K562 (cell line): ENCODE measurements at regions not wholly inside any gene's neighbourhood (a gene's known extent, or its start where the extent isn't known, plus 50 kb on each side); places are given as distances from the start of the nearest gene placed in this dataset.

Experiments
- ATAC-seq: fragments of 200-7000 bp; cut with Tn5 transposase; 3 replicates; pipeline ENCODE4 v1.9.1; 2020; ENCODE audit warnings: moderate library complexity
- BruUV-seq: library from RNA; stranded (reverse); fragments of 400-500 nt; replicated peaks from 2 replicates; lab custom pipeline; 2021; lab: Mats Ljungman, UMichigan
- CTCF ChIA-PET: fragments of 300-600 bp; formaldehyde crosslinking; extraction: SDS; loops from one replicate; lab custom pipeline; 2021; ENCODE audit warnings: low intra/inter-chr PET ratio; lab: Yijun Ruan, JAX
- POLR2A ChIA-PET: fragments of 300-600, 350-650 bp; sonication (Branson Sonifier 250); formaldehyde crosslinking; extraction: SDS; loops from one replicate; lab custom pipeline; 2021; ENCODE audit warnings: antibody characterized with exemption, inconsistent platforms; lab: Yijun Ruan, JAX
- DNase-seq, 4 experiments: peaks; one replicate each; pipeline versions ENCODE4 v3.0.0 to v3.0.0-alpha.2; 2011 to 2018; ENCODE audit warnings: low spot score in 3 of 4, mixed read lengths in 3 of 4; ENCODE audit errors: extremely low read depth in 1 of 4
- FAIRE-seq: peaks from 2 replicates; lab custom pipeline; 2011; peaks lifted over from hg19 to GRCh38; lab: Jason Lieb, UNC
- H2AFZ ChIP-seq: 2 replicates; pipeline ENCODE4 v1.6.0; 2011; ENCODE audit warnings: low read depth, low read length, control low read depth, inconsistent platforms
- H3K27ac ChIP-seq: fragments of 200-600 bp; 3 replicates; pipeline ENCODE4 v1.8.0; 2011; ENCODE audit warnings: low read depth, mild to moderate bottlenecking, control low read depth, inconsistent platforms, low read length, moderate library complexity, mixed read lengths; ENCODE audit errors: extremely low read depth
- H3K27me3 ChIP-seq, 2 experiments: fragments of 300-600 bp in 1 of 2; 2 replicates in 1 of 2; 3 replicates in 1 of 2; pipeline versions ENCODE4 v1.6.0 to v1.8.0; 2011; ENCODE audit warnings: inconsistent platforms in 2 of 2, low read length in 2 of 2, mild to moderate bottlenecking in 1 of 2, mixed read lengths in 1 of 2, moderate library complexity in 1 of 2; ENCODE audit not compliant: control insufficient read depth in 2 of 2, insufficient read depth in 2 of 2
- H3K36me3 ChIP-seq: fragments of 300-600 bp; 3 replicates; pipeline ENCODE4 v1.8.0; 2011; ENCODE audit warnings: mild to moderate bottlenecking, low read length, inconsistent platforms; ENCODE audit not compliant: control insufficient read depth, insufficient read depth
- H3K4me1 ChIP-seq, 2 experiments: fragments of 200-600 bp in 1 of 2; replicated peaks in 1 of 2; 2 replicates in 1 of 2; 3 replicates in 1 of 2; pipeline versions ENCODE4 v1.5.1 to v1.8.0; 2011; ENCODE audit warnings: inconsistent platforms in 2 of 2, low read length in 2 of 2, mild to moderate bottlenecking in 1 of 2, mixed read lengths in 1 of 2, moderate library complexity in 1 of 2; ENCODE audit not compliant: control insufficient read depth in 2 of 2, insufficient read depth in 2 of 2
- H3K4me2 ChIP-seq: 2 replicates; pipeline ENCODE4 v1.6.1; 2011; ENCODE audit warnings: low read length, control low read depth, inconsistent platforms, mixed read lengths; ENCODE audit not compliant: insufficient read depth
- H3K4me3 ChIP-seq: fragments of 200-600 bp; sonication (generic), shearing (Covaris generic); 2 replicates; pipeline ENCODE4 v1.5.1; 2016; ENCODE audit warnings: control low read depth, inconsistent platforms
- H3K79me2 ChIP-seq: fragments of 200-600 bp; 3 replicates; pipeline ENCODE4 v1.8.0; 2011; ENCODE audit warnings: low read length, inconsistent platforms; ENCODE audit not compliant: control insufficient read depth, insufficient read depth
- H3K9ac ChIP-seq, 2 experiments: 2 replicates each; pipeline versions ENCODE4 v1.6.0 to v1.6.1; 2011; ENCODE audit warnings: low read depth in 2 of 2, low read length in 2 of 2, control low read depth in 1 of 2, inconsistent platforms in 1 of 2, mild to moderate bottlenecking in 1 of 2, mixed read lengths in 1 of 2; ENCODE audit not compliant: insufficient read depth in 1 of 2
- H3K9me1 ChIP-seq: one replicate; pipeline ENCODE4 v1.6.0; 2011; ENCODE audit warnings: inconsistent platforms, mild to moderate bottlenecking, low read length, moderate library complexity; ENCODE audit not compliant: control insufficient read depth, insufficient read depth
- H3K9me3 ChIP-seq: replicated peaks from 2 replicates; pipeline ENCODE4 v1.5.1; 2011; ENCODE audit warnings: low read depth, low read length, inconsistent platforms; ENCODE audit not compliant: control insufficient read depth, insufficient read depth
- H4K20me1 ChIP-seq: replicated peaks from 2 replicates; pipeline ENCODE4 v1.6.1; 2011; ENCODE audit warnings: low read length, inconsistent platforms, mixed read lengths; ENCODE audit not compliant: control insufficient read depth, insufficient read depth
- CCAR2 ChIP-seq: fragments of 200-400 bp; formaldehyde crosslinking; IDR thresholded peaks from 2 replicates; pipeline ENCODE4 v1.6.1; 2017; ENCODE audit warnings: mild to moderate bottlenecking, low read depth, low read length
- CHD7 ChIP-seq: fragments of 200-600 bp; sonication (generic); IDR thresholded peaks from one replicate; pipeline ENCODE4 v1.6.1; 2012; ENCODE audit warnings: mild to moderate bottlenecking, low read depth, low read length, inconsistent platforms
- MXD1 ChIP-seq: fragments of 250-450 bp; sonication (Bioruptor Pico); IDR thresholded peaks from 2 replicates; pipeline ENCODE4 v1.8.0; 2021; ENCODE audit warnings: borderline replicate concordance, mild to moderate bottlenecking, moderate library complexity; ENCODE audit not compliant: poor library complexity, severe bottlenecking
- PTTG1 ChIP-seq: fragments of 450-650 bp; IDR thresholded peaks from 2 replicates; pipeline ENCODE4 v1.6.1; 2016; ENCODE audit warnings: low read depth, mild to moderate bottlenecking, missing genetic modification characterization, missing compliant biosample characterization
- SMAD1 ChIP-seq: fragments of 150-350 bp; IDR thresholded peaks from 2 replicates; pipeline ENCODE4 v1.6.1; 2014; ENCODE audit warnings: low read length, low read depth; ENCODE audit not compliant: partially characterized antibody
- ZNF212 ChIP-seq: fragments of 450-650 bp; formaldehyde crosslinking; IDR thresholded peaks from 2 replicates; pipeline ENCODE4 v1.4.0; 2020; ENCODE audit warnings: mild to moderate bottlenecking
- ZNF717 ChIP-seq: fragments of 250-450 bp; sonication (Bioruptor Pico); IDR thresholded peaks from 2 replicates; pipeline ENCODE4 v1.5.0; 2021
- ZNF780A ChIP-seq: fragments of 250-450 bp; sonication (Bioruptor Pico); IDR thresholded peaks from 2 replicates; pipeline ENCODE4 v1.5.0; 2021; ENCODE audit warnings: mild to moderate bottlenecking
- WGBS: fragments of 100-300 bp; shearing (Covaris generic); methylation state at CpG from one replicate; pipeline ENCODE4 v1.1.6; 2016; ENCODE audit warnings: low coverage, mixed read lengths; ENCODE audit not compliant: insufficient coverage; ENCODE audit errors: missing lambda C conversion rate; 5-methylcytosine and 5-hydroxymethylcytosine counted together
- in situ Hi-C: fragments of 300-500 bp; cut with MboI; formaldehyde crosslinking; loops from 4 replicates; pipeline ENCODE4 v1.15.0; 2018; ENCODE audit warnings: inconsistent platforms, mixed read lengths
- intact Hi-C: fragments of 100-400 bp; cut with micrococcal nuclease; formaldehyde crosslinking; loops from 2 replicates; pipeline ENCODE4 v1.14.2; 2022
- TF ChIP-seq, protein P1 (sequence below), 2 experiments: IDR thresholded peaks; 2 replicates each; pipeline ENCODE4 v1.6.1; 2012; ENCODE audit warnings: improper control_type of control experiment in 2 of 2, low read depth in 2 of 2, low read length in 2 of 2, borderline replicate concordance in 1 of 2

GRCh38 chr14:85190251-85190650, 339.7 kb upstream of the FLRT2 start:
- ChIA-PET POLR2A (no interaction called here), CTCF (no interaction called here)
- no peak overlapping the region for H2AFZ ChIP-seq
- DNase-seq, result no peak
- no peak overlapping the region for H3K27ac ChIP-seq
- H3K4me1 ChIP-seq, result no peaks in the 10 kb centered on the region
- H3K9ac ChIP-seq, result no peak overlapping the region
- intact Hi-C loops (no loop called here), in situ Hi-C loops (no loop called here)
- no peak overlapping the region for H3K4me3 ChIP-seq
- BruUV-seq, result no TSS peak
- H3K27me3 ChIP-seq, result no peaks in the 10 kb centered on the region
- H3K36me3 ChIP-seq, result no peaks in the 10 kb centered on the region
- no peak for FAIRE-seq
- 0% methylated on average over 5 of the region's 5 CpGs for WGBS
- ATAC-seq, result no peak
- H3K9me1 ChIP-seq, result no peaks in the 10 kb centered on the region
- H3K4me2 ChIP-seq, result no peak overlapping the region
- no peaks in the 10 kb centered on the region for H4K20me1 ChIP-seq
- H3K9me3 ChIP-seq, result 0 out of 2 replicates have a peak, but pooled peaks cover 2% of the 10 kb centered on the region
- no peaks in the 10 kb centered on the region for H3K79me2 ChIP-seq
- TF ChIP-seq SMAD1, result no peak
- TF ChIP-seq ZNF780A (CRISPR knock-in tag), result no peak
- no peak for TF ChIP-seq ZNF212 (CRISPR knock-in tag)
- no peak for TF ChIP-seq ZNF717
- no peak for TF ChIP-seq CCAR2
- TF ChIP-seq, protein P1, sequence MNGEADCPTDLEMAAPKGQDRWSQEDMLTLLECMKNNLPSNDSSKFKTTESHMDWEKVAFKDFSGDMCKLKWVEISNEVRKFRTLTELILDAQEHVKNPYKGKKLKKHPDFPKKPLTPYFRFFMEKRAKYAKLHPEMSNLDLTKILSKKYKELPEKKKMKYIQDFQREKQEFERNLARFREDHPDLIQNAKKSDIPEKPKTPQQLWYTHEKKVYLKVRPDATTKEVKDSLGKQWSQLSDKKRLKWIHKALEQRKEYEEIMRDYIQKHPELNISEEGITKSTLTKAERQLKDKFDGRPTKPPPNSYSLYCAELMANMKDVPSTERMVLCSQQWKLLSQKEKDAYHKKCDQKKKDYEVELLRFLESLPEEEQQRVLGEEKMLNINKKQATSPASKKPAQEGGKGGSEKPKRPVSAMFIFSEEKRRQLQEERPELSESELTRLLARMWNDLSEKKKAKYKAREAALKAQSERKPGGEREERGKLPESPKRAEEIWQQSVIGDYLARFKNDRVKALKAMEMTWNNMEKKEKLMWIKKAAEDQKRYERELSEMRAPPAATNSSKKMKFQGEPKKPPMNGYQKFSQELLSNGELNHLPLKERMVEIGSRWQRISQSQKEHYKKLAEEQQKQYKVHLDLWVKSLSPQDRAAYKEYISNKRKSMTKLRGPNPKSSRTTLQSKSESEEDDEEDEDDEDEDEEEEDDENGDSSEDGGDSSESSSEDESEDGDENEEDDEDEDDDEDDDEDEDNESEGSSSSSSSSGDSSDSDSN (IDR thresholded peaks at IDR 0.05; ENCODE audit: borderline replicate concordance in 1 of 2, low read depth in 2 of 2, low read length in 2 of 2), result no peak
- TF ChIP-seq MXD1 (CRISPR knock-in tag), result no peak
- no peak for TF ChIP-seq PTTG1 (tag)
- TF ChIP-seq CHD7, result no peak
